HEK293 (cell line): ENCODE measurements at regions not wholly inside any gene's neighbourhood (a gene's known extent, or its start where the extent isn't known, plus 50 kb on each side); places are given as distances from the start of the nearest gene placed in this dataset.

Experiments used
- CTCF ChIA-PET: fragments of 350-600 bp; formaldehyde crosslinking; extraction: SDS; loops from one replicate; lab custom pipeline; 2021; ENCODE audit warnings: antibody characterized with exemption; lab: Yijun Ruan, JAX
- POLR2A ChIA-PET: fragments of 300-600 bp; formaldehyde crosslinking; extraction: SDS; loops from one replicate; lab custom pipeline; 2020; ENCODE audit warnings: antibody characterized with exemption, inconsistent platforms; lab: Yijun Ruan, JAX
- H3K27ac ChIP-seq: fragments of 200-500 bp; sonication (Bioruptor generic); 2 replicates; pipeline ENCODE4 v1.5.1; 2014; ENCODE audit warnings: low read depth, low read length, control low read depth, inconsistent platforms; ENCODE audit errors: extremely low read depth
- H3K36me3 ChIP-seq, 2 experiments: fragments of 200-500 bp in 1 of 2; sonication (Bioruptor generic) in 1 of 2; 1 replicate in 1 of 2; 2 replicates in 1 of 2; pipeline ENCODE4 v1.5.1; 2014 to 2017; ENCODE audit warnings: inconsistent platforms in 2 of 2, low read length in 2 of 2; ENCODE audit not compliant: control insufficient read depth in 2 of 2, insufficient read depth in 1 of 2
- H3K4me1 ChIP-seq: fragments of 200-500 bp; sonication (Bioruptor generic); 2 replicates; pipeline ENCODE4 v1.5.1; 2014; ENCODE audit warnings: mild to moderate bottlenecking, low read length, inconsistent platforms; ENCODE audit not compliant: control insufficient read depth, insufficient read depth
- H3K4me3 ChIP-seq: 2 replicates; pipeline ENCODE4 v1.5.1; 2011; ENCODE audit warnings: low read depth, mild to moderate bottlenecking, control low read depth, low read length, moderate library complexity
- H3K9me3 ChIP-seq: fragments of 200-500 bp; sonication (Bioruptor generic); 2 replicates; pipeline ENCODE4 v1.5.1; 2014; ENCODE audit warnings: low read depth, low read length, inconsistent platforms; ENCODE audit not compliant: control insufficient read depth, insufficient read depth
- FEZF1 ChIP-seq: fragments of 450-650 bp; formaldehyde crosslinking; IDR thresholded peaks from 2 replicates; pipeline ENCODE4 v1.5.1; 2016; ENCODE audit warnings: missing biosample characterization, missing genetic modification characterization
- ZBTB1 ChIP-seq: fragments of 450-650 bp; formaldehyde crosslinking; IDR thresholded peaks from 2 replicates; pipeline ENCODE4 v1.5.1; 2016; ENCODE audit warnings: missing biosample characterization, missing genetic modification characterization
- ZFP41 ChIP-seq: fragments of 450-650 bp; formaldehyde crosslinking; IDR thresholded peaks from 2 replicates; pipeline ENCODE4 v1.5.1; 2016; ENCODE audit warnings: missing biosample characterization, missing genetic modification characterization, borderline replicate concordance
- ZIC2 ChIP-seq: fragments of 450-650 bp; formaldehyde crosslinking; IDR thresholded peaks from 2 replicates; pipeline ENCODE4 v1.5.1; 2016; ENCODE audit warnings: missing biosample characterization, missing genetic modification characterization
- ZNF112 ChIP-seq: fragments of 450-650 bp; formaldehyde crosslinking; IDR thresholded peaks from 2 replicates; pipeline ENCODE4 v1.5.0; 2017; ENCODE audit warnings: missing biosample characterization, missing genetic modification characterization
- ZNF169 ChIP-seq: fragments of 450-650 bp; formaldehyde crosslinking; IDR thresholded peaks from 2 replicates; pipeline ENCODE4 v1.5.1; 2016; ENCODE audit warnings: missing biosample characterization, missing genetic modification characterization
- ZNF2 ChIP-seq: fragments of 450-650 bp; formaldehyde crosslinking; IDR thresholded peaks from 2 replicates; pipeline ENCODE4 v1.5.1; 2016; ENCODE audit warnings: missing biosample characterization, missing genetic modification characterization
- ZNF24 ChIP-seq: fragments of 450-650 bp; formaldehyde crosslinking; IDR thresholded peaks from 2 replicates; pipeline ENCODE4 v1.5.1; 2016; ENCODE audit warnings: missing biosample characterization, missing genetic modification characterization
- ZNF248 ChIP-seq: fragments of 450-650 bp; formaldehyde crosslinking; IDR thresholded peaks from 2 replicates; pipeline ENCODE4 v1.5.1; 2017; ENCODE audit warnings: missing biosample characterization, missing genetic modification characterization
- ZNF266 ChIP-seq: fragments of 450-650 bp; formaldehyde crosslinking; IDR thresholded peaks from 2 replicates; pipeline ENCODE4 v1.5.1; 2016; ENCODE audit warnings: missing biosample characterization, missing genetic modification characterization, low read depth
- ZNF302 ChIP-seq: fragments of 450-650 bp; formaldehyde crosslinking; IDR thresholded peaks from 2 replicates; pipeline ENCODE4 v1.5.1; 2016; ENCODE audit warnings: missing biosample characterization, missing genetic modification characterization, low read depth
- ZNF341 ChIP-seq: fragments of 450-650 bp; formaldehyde crosslinking; IDR thresholded peaks from 2 replicates; pipeline ENCODE4; 2016; ENCODE audit warnings: low read depth, missing biosample characterization, missing genetic modification characterization
- ZNF37A ChIP-seq: fragments of 450-650 bp; IDR thresholded peaks from 2 replicates; pipeline ENCODE4 v1.5.1; 2018; ENCODE audit warnings: missing biosample characterization, missing genetic modification characterization
- ZNF391 ChIP-seq: fragments of 450-650 bp; formaldehyde crosslinking; IDR thresholded peaks from 2 replicates; pipeline ENCODE4 v1.5.1; 2016; ENCODE audit warnings: low read depth, missing biosample characterization, missing genetic modification characterization, borderline replicate concordance
- ZNF398 ChIP-seq: fragments of 450-650 bp; formaldehyde crosslinking; IDR thresholded peaks from 2 replicates; pipeline ENCODE4 v1.5.1; 2017; ENCODE audit warnings: missing biosample characterization, missing genetic modification characterization
- ZNF544 ChIP-seq: fragments of 450-650 bp; formaldehyde crosslinking; IDR thresholded peaks from 2 replicates; pipeline ENCODE4 v1.5.0; 2017; ENCODE audit warnings: missing biosample characterization, missing genetic modification characterization
- ZNF560 ChIP-seq: fragments of 450-650 bp; formaldehyde crosslinking; IDR thresholded peaks from 2 replicates; pipeline ENCODE4 v1.5.1; 2017; ENCODE audit warnings: missing biosample characterization, missing genetic modification characterization, borderline replicate concordance
- ZNF664 ChIP-seq: fragments of 450-650 bp; formaldehyde crosslinking; IDR thresholded peaks from 2 replicates; pipeline ENCODE4 v1.5.1; 2016; ENCODE audit warnings: missing biosample characterization, missing genetic modification characterization
- ZNF747 ChIP-seq: fragments of 450-650 bp; formaldehyde crosslinking; IDR thresholded peaks from 2 replicates; pipeline ENCODE4 v1.5.1; 2016; ENCODE audit warnings: missing biosample characterization, missing genetic modification characterization
- ZNF76 ChIP-seq: fragments of 450-650 bp; formaldehyde crosslinking; IDR thresholded peaks from 2 replicates; pipeline ENCODE4; 2016; ENCODE audit warnings: low read depth, missing biosample characterization, missing genetic modification characterization, borderline replicate concordance
- ZNF792 ChIP-seq: fragments of 450-650 bp; formaldehyde crosslinking; IDR thresholded peaks from 2 replicates; pipeline ENCODE4 v1.5.1; 2016; ENCODE audit warnings: missing biosample characterization, missing genetic modification characterization
- ZSCAN16 ChIP-seq: fragments of 450-650 bp; formaldehyde crosslinking; IDR thresholded peaks from 2 replicates; pipeline ENCODE4 v1.5.1; 2016; ENCODE audit warnings: missing biosample characterization, missing genetic modification characterization
- TF ChIP-seq, protein P1 (sequence below): fragments of 450-650 bp; formaldehyde crosslinking; optimal IDR thresholded peaks from 2 replicates; pipeline ENCODE3; 2016; ENCODE audit warnings: missing biosample characterization, mild to moderate bottlenecking, missing genetic modification characterization
- TF ChIP-seq, protein P2 (sequence below): fragments of 450-650 bp; formaldehyde crosslinking; IDR thresholded peaks from 2 replicates; pipeline ENCODE4 v1.5.1; 2016; ENCODE audit warnings: missing biosample characterization, missing genetic modification characterization

DNA sequence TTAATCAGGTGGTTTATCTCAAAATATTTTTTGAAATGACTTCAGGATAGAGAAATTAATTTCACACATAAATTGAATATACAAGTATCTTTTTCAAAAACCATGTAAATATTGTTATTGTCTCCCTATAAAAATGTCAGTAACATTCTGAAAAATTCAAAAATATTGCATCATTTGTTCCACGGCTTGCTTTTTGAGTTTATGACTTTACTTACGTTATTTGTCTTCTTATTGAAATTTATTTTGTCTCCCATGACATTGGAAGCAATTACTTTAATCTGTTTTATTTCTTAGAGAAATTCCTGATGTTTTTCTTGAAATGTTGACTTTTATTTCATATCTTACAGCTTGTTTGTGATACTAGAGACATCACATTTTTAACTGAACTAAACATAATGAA, 56.9 kb upstream of the P2RY1 start:
- Histone ChIP-seq H3K27ac (no peak overlapping the region), H3K4me1 (no peaks in the 10 kb centered on the region), H3K9me3 (no peaks in the 10 kb centered on the region), H3K36me3 (no peaks in the 10 kb centered on the region), H3K4me3 (no peak overlapping the region)
- POLR2A ChIA-PET: no interaction called here
- TF ChIP-seq ZNF560 (tag by site-specific recombination): no peak
- TF ChIP-seq, protein P1, sequence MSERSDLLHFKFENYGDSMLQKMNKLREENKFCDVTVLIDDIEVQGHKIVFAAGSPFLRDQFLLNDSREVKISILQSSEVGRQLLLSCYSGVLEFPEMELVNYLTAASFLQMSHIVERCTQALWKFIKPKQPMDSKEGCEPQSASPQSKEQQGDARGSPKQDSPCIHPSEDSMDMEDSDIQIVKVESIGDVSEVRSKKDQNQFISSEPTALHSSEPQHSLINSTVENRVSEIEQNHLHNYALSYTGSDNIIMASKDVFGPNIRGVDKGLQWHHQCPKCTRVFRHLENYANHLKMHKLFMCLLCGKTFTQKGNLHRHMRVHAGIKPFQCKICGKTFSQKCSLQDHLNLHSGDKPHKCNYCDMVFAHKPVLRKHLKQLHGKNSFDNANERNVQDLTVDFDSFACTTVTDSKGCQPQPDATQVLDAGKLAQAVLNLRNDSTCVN (tag by site-specific recombination): no peak
- TF ChIP-seq ZNF76: no peak
- no peak for TF ChIP-seq ZSCAN16 (tag by site-specific recombination)
- TF ChIP-seq ZFP41 (tag by site-specific recombination): no peak
- no peak for TF ChIP-seq ZNF248
- TF ChIP-seq, all 188 proteins: peak for 0
- CTCF ChIA-PET: no interaction called here

GRCh38 chr3:152779653-152780052, 55.3 kb upstream of the P2RY1 start:
- H3K9me3 ChIP-seq: no peaks in the 10 kb centered on the region
- no peak overlapping the region for H3K4me3 ChIP-seq
- TF ChIP-seq ZBTB1 (tag by site-specific recombination) (no peak), FEZF1 (tag by site-specific recombination) (no peak), ZNF266 (no peak), ZNF747 (no peak), ZIC2 (tag by site-specific recombination) (no peak), ZNF112 (tag by site-specific recombination) (no peak), ZNF2 (tag by site-specific recombination) (no peak), ZNF302 (tag by site-specific recombination) (no peak), ZNF664 (tag by site-specific recombination) (no peak), ZNF792 (tag by site-specific recombination) (no peak), ZNF391 (no peak), ZNF544 (no peak), ZNF398 (tag by site-specific recombination) (no peak), ZNF24 (tag by site-specific recombination) (no peak), ZNF37A (tag by site-specific recombination) (no peak), ZNF169 (tag by site-specific recombination) (no peak), ZNF341 (tag by site-specific recombination) (no peak)
- TF ChIP-seq, protein P2, sequence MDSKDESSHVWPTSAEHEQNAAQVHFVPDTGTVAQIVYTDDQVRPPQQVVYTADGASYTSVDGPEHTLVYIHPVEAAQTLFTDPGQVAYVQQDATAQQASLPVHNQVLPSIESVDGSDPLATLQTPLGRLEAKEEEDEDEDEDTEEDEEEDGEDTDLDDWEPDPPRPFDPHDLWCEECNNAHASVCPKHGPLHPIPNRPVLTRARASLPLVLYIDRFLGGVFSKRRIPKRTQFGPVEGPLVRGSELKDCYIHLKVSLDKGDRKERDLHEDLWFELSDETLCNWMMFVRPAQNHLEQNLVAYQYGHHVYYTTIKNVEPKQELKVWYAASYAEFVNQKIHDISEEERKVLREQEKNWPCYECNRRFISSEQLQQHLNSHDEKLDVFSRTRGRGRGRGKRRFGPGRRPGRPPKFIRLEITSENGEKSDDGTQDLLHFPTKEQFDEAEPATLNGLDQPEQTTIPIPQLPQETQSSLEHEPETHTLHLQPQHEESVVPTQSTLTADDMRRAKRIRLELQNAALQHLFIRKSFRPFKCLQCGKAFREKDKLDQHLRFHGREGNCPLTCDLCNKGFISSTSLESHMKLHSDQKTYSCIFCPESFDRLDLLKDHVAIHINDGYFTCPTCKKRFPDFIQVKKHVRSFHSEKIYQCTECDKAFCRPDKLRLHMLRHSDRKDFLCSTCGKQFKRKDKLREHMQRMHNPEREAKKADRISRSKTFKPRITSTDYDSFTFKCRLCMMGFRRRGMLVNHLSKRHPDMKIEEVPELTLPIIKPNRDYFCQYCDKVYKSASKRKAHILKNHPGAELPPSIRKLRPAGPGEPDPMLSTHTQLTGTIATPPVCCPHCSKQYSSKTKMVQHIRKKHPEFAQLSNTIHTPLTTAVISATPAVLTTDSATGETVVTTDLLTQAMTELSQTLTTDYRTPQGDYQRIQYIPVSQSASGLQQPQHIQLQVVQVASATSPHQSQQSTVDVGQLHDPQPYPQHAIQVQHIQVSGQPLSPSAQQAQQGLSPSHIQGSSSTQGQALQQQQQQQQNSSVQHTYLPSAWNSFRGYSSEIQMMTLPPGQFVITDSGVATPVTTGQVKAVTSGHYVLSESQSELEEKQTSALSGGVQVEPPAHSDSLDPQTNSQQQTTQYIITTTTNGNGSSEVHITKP (tag by site-specific recombination): no peak
- ChIA-PET POLR2A (no interaction called here), CTCF (no interaction called here)
- no peaks in the 10 kb centered on the region for H3K4me1 ChIP-seq
- no peaks in the 10 kb centered on the region for H3K36me3 ChIP-seq
- H3K27ac ChIP-seq: no peak overlapping the region
